Kidney glomerular epithelial cell (primary cell): ENCODE measurements at regions not wholly inside any gene's neighbourhood (a gene's known extent, or its start where the extent isn't known, plus 50 kb on each side); places are given as distances from the start of the nearest gene placed in this dataset.
A peak's percentile ranks its signal among the peaks of the same experiment; 100 is the strongest.

Experiments used
- DNase-seq: peaks from one replicate; lab custom pipeline; 2025; lab: John Stamatoyannopoulos, UW

DNA sequence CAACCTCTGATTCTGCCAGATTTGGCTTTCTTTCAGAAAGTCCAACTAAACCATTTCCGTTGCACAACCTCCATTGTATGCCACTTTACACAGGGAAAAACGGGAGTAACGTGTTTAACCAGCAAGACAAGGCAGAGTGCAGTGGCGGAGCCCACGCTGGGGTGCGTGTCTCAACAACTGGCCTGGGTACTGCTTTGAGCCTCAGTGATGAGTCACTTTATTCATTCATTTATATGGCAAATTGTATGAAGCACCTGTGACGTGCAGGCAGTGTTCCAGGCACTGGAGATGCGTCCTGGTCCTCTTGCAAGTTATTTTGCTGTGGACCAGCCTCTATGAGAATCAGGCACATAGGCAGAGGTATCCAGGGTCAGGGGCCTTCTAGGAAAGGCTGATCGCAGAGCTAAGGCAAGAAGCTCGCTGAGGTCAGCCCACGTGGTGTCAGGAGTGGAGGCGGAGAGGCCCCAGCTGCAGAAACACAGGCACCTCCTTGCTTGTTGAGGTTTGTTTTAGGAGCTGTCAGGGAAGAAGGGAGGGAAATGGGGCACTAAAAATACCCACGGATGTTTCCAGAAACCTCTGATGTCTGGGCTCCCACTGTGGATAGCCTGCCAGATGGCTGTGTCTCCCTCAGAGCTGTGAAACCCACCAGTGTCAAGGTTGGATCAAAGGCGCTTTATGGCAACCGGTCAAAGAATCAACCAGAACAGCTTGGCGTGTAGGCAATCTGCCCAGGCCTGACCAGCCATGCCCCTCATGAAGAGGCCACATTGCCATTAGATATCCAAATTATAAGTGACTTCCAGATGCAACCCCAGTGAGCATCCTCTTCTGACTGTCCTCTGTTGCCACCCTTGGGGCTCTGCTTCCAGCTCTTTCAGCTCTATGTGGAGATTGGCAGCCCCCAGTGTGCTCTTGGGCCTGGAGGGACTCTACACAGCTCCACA, 157.2 kb downstream of the CD83 start:
- no peak for DNase-seq

DNA sequence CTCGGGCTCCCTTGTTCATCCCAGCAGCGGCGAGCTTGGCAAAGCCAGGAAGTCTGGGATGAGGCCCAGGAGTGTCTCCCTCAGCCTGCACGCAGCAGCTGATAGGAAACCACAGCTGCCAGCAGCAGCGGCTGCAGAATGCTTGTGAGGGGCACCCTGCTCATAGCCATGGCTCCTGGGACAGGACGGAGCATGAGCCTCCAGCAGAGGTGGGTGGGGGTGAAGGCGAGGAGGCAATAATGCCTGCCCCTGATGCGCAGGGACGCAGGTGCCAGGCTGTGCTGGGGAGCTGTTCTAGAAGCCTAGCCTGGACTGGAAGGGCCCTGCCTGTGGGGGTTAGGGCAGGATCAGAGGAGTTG, 157.9 kb downstream of the CD83 start:
- DNase-seq = no peak

GRCh38 chr6:14276071-14276470, 158.5 kb downstream of the CD83 start:
- DNase-seq = no peak

DNA sequence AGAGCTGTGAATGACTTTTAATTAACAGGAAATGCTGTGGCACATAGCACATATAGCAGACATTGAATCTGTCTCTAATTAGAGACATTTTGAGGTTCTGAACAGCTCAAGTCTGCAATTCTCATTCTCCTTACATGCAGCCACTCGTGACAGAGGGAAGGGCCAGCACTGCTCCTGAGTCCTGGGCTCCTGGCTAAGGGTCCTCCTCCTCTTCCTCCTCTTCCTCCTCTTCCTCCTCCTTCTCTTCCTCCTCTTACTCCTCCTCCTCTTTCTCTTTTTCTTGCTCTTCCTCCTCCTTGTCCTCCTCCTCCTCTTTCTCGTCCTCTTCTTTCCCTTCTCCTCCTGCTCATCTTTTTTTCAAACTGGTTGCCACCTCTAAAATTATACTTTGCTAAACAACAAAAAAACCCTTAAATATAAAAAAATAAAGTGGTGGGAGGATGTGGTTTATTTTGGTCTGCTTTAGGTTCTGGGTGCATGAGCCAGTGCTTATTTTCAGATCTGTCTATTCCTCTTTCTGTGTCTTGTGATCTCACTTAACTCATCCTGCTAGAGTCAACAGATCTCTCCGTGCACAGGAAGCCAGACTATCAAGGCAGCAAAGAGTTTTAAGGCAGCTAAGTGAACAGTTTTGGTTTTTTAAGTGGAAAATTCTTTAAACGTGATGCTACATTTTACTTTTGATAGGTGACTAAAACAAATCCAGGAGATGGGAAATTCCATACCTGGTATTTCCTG, 159.3 kb downstream of the CD83 start:
- peak; percentile 30 for DNase-seq

DNA sequence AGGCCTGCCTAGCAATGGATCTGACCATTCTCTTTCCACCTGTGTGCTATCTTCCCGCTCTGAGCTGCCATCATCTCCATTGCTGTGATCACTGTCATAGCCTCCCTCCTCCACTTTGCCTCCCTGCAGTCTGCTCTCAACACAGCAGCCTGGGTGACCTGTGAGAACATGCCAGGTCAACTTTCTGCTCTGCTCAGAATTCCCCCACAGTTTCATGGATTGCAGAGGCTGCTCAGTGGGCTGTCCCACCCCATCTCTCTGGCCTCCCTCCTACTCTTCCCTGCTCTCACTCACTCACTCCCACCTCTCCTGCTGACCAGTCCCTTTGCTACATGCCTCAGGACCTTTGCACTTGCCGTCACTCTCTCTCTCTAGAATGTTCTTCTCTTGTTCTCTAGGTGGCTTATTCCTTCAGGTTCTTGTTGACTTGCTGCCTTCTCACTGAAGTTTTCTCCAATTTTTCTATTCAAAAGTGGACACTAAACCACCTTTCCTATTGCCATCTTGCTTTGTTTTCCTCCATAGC, 159.9 kb downstream of the CD83 start:
- no peak for DNase-seq

GRCh38 chr6:14278006-14278405, 160.4 kb downstream of the CD83 start:
- DNase-seq = no peak

- DNase-seq = no peak
These were observed 160.9 kb downstream of the CD83 start for GRCh38 chr6:14278446-14278845.

- no peak for DNase-seq
These were observed 162.5 kb downstream of the CD83 start for GRCh38 chr6:14280006-14280510.

DNA sequence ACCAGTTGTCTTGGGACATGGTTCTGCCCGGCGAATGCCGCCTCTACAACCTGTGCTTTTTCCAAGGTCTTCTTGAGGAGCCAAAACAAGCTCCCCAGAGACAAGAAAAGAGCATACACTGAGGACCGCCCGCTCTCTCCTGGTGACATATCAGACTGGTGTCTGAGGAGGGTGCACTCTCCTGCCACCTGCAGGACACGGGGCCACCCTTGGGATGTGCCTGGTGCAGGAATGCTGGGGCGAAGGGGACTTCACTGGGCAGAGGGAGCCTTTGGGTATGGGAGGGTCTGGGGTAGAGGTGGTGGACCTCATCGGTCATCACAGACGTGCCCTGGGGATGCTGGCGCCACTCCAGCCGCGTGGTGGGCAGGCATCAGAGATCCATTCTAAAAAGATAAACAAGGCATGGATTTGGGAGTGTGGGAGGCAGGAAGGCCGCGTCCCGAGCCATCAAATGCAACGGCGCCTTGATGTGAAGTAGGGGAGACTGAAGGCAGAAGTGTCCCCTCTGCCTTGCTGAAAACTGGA, 163.3 kb downstream of the CD83 start:
- no peak for DNase-seq

- DNase-seq = no peak
These were observed 164.5 kb downstream of the CD83 start for GRCh38 chr6:14281811-14282660.

GRCh38 chr6:14282854-14283505, 165.4 kb downstream of the CD83 start:
- no peak for DNase-seq

- no peak for DNase-seq
These were observed 166.1 kb downstream of the CD83 start for GRCh38 chr6:14283600-14284235.

DNA sequence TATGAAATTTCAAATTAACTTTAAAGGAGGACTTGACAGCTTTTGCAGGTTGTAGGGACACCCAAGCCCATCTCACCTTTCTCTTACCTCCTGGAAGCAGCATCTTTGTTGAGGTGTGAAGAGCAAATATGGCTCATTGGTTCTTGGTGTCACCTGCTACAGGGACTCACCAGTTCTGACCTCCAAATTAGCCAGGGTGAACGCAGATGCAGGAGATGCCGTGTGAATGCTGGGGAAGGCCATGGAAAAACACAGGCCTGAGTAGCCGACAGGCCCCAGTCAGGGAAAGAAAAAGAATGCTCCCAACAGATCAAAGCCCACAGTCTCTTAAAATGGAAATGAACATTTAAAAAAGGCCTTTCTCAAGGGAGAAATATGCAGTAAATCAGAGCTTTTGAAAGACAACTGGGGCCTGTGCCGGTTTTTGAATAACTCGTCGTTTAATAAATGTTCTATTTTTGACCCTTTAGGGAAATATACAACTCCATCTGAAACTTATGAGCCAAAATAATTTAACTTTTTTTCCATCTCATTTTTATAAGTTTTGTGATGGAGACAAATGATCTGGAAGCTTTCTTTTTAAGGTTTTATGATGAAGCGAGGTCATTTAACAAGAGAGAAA, 167.5 kb downstream of the CD83 start:
- DNase-seq = no peak

DNA sequence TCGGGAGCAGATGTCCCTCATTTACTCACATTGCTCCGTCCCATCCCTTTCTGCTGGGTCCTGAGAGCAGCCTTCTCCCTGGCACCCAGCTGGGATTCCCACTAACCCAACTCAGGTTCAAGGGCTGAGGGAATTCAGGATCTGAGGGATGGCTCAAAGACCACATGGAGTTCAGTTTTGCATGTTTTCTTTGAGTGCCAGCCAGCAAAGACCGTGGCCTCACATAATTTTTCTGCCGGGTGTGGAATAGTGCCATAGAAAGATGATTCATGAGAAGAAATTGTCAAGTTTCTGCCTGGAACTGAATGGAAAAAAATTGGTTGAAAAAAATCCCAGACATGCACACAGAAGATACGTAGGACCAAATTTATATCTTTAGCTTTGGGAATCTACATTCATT, 168.6 kb downstream of the CD83 start:
- peak; percentile 71 for DNase-seq

- no peak for DNase-seq
These were observed 169.3 kb downstream of the CD83 start for GRCh38 chr6:14286634-14287428.

- DNase-seq = no peak
These were observed 170.1 kb downstream of the CD83 start for GRCh38 chr6:14287707-14288106.

- no peak for DNase-seq
These were observed 171.3 kb downstream of the CD83 start for GRCh38 chr6:14288910-14289309.

GRCh38 chr6:14290041-14290771, 172.6 kb downstream of the CD83 start:
- DNase-seq = no peak
